Caco-2 (cell line): ENCODE measurements at regions not wholly inside any gene's neighbourhood (a gene's known extent, or its start where the extent isn't known, plus 50 kb on each side); places are given as distances from the start of the nearest gene placed in this dataset.

Experiments
- BruUV-seq: library from RNA; stranded (reverse); fragments of 400-500 nt; replicated peaks from 2 replicates; lab custom pipeline; 2021; lab: Mats Ljungman, UMichigan
- CTCF ChIA-PET: fragments of 300-600 bp; sonication (Branson Sonifier 250); formaldehyde crosslinking; loops from one replicate; lab custom pipeline; 2022; ENCODE audit warnings: antibody characterized with exemption; lab: Charles Lee
- POLR2A ChIA-PET: fragments of 300-600 bp; sonication (Branson Sonifier 250); formaldehyde crosslinking; loops from one replicate; lab custom pipeline; 2022; ENCODE audit warnings: antibody characterized with exemption; lab: Charles Lee
- DNase-seq, 2 experiments: peaks; one replicate each; pipeline versions ENCODE4 v3.0.0 to v3.0.0-alpha.2; 2020 to 2022
- H3K27me3 ChIP-seq: replicated peaks from 2 replicates; pipeline ENCODE4 v1.6.0; 2011; ENCODE audit warnings: low read length; ENCODE audit not compliant: control insufficient read depth, insufficient read depth
- H3K36me3 ChIP-seq: 2 replicates; pipeline ENCODE4 v1.5.1; 2011; ENCODE audit warnings: low read length; ENCODE audit not compliant: control insufficient read depth, insufficient read depth
- H3K4me1 ChIP-seq: fragments of 250-450 bp; sonication (Bioruptor Pico); 2 replicates; pipeline ENCODE4 v1.5.1; 2020; ENCODE audit warnings: mild to moderate bottlenecking
- H3K4me3 ChIP-seq: 2 replicates; pipeline ENCODE4 v1.5.1; 2011; ENCODE audit warnings: low read depth, mild to moderate bottlenecking, control low read depth, low read length
- H3K9me3 ChIP-seq: fragments of 250-450 bp; sonication (Bioruptor Pico); 2 replicates; pipeline ENCODE4 v1.5.1; 2020; ENCODE audit warnings: mild to moderate bottlenecking, moderate library complexity
- H3K27ac Mint-ChIP-seq: one replicate; pipeline ENCODE4 v1.8.0; 2022; ENCODE audit warnings: mixed read lengths; ENCODE audit not compliant: unreplicated experiment
- H3K27me3 Mint-ChIP-seq: one replicate; pipeline ENCODE4 v1.8.0; 2022; ENCODE audit warnings: mixed read lengths; ENCODE audit not compliant: insufficient read depth, unreplicated experiment
- H3K36me3 Mint-ChIP-seq: one replicate; pipeline ENCODE4 v1.8.0; 2022; ENCODE audit warnings: mild to moderate bottlenecking, mixed read lengths; ENCODE audit not compliant: insufficient read depth, unreplicated experiment
- H3K4me1 Mint-ChIP-seq: one replicate; pipeline ENCODE4 v1.8.0; 2022; ENCODE audit warnings: low read depth, mixed read lengths; ENCODE audit not compliant: unreplicated experiment
- H3K4me3 Mint-ChIP-seq: one replicate; pipeline ENCODE4 v1.8.0; 2022; ENCODE audit warnings: mild to moderate bottlenecking, moderate library complexity, mixed read lengths; ENCODE audit not compliant: unreplicated experiment
- H3K9me3 Mint-ChIP-seq: one replicate; pipeline ENCODE4 v1.8.0; 2022; ENCODE audit warnings: mixed read lengths; ENCODE audit not compliant: unreplicated experiment
- CTCF ChIP-seq, 2 experiments: fragments of 200-600 bp in 1 of 2; IDR thresholded peaks; 1 replicate in 1 of 2; 2 replicates in 1 of 2; pipeline versions ENCODE4 v1.5.1 to v1.8.0; 2011 to 2022; ENCODE audit warnings: antibody characterized with exemption in 1 of 2, control low read depth in 1 of 2, inconsistent platforms in 1 of 2, low read depth in 1 of 2, low read length in 1 of 2, mild to moderate bottlenecking in 1 of 2, moderate library complexity in 1 of 2; ENCODE audit not compliant: insufficient read depth in 1 of 2, severe bottlenecking in 1 of 2, unreplicated experiment in 1 of 2
- intact Hi-C: fragments of 100-400 bp; cut with micrococcal nuclease; formaldehyde crosslinking; loops from one replicate; pipeline ENCODE4 v1.10.0; 2022; ENCODE audit not compliant: unreplicated experiment

DNA sequence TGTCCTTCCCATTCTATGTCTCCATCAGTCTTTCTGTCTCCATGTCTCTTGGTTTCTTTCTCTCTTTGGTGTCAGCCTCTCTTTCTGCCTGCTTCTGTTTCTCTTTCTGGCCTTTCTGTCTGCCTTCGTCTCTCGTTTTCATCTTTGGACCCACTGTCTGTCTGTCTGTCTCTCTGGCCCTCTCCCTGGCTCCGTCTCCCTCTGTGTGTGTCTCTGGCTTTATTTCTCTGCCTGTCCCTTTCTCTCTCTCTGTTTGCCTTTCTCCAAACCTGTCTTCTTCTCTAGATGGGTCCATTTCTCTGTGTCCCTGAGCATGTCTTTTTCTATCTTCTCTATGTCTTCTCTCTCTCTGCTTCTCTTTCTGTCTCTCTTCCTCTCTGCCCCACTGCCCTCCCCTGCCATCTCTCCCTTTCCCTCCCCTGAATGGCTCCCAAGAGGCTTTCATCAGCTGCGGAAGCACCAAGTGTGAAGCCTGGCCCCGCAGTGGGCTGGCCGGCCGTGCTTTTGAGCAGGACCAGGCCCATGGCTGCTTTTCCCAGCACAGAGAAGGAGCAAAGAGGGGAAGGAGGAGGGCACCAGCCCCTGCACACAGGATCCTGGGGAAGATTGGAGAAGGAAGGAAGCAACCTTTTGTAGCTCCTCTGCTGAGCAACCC is 57.4 kb downstream of the PJA1 start:
- no peak for DNase-seq
- Mint-ChIP-seq H3K36me3 (no peaks in the 10 kb centered on the region), H3K4me3 (peak overlapping the region; percentile 26), H3K4me1 (peaks cover 29% of the 10 kb centered on the region), H3K27ac (peak overlapping the region; percentile 43), H3K27me3 (no peaks in the 10 kb centered on the region), H3K9me3 (no peaks in the 10 kb centered on the region)
- CTCF ChIA-PET, result interaction anchor here (0.9 to 1.2 kb wide), 2 partner anchors 26 to 280 kb away, joined by 3 read pairs; no protein-coding TSS in a partner anchor
- no peak for TF ChIP-seq CTCF (IDR thresholded peaks at IDR 0.05; ENCODE audit: insufficient read depth in 1 of 2, low read depth in 1 of 2, low read length in 1 of 2, severe bottlenecking in 1 of 2, unreplicated experiment in 1 of 2)
- Histone ChIP-seq H3K9me3 (no peaks in the 10 kb centered on the region), H3K36me3 (no peaks in the 10 kb centered on the region), H3K4me1 (peaks cover 67% of the 10 kb centered on the region), H3K27me3 (no peaks in the 10 kb centered on the region), H3K4me3 (no peak overlapping the region)
- POLR2A ChIA-PET, result interaction anchor here (0.8 kb wide), 1 partner anchor 279 kb away, joined by 5 read pairs; the partner anchor contains the start of gene EFNB1
- intact Hi-C loops, result no loop called here
- TSS peak; percentile 82 for BruUV-seq

GRCh38 chrX:69107231-69107739 is 58.0 kb downstream of the PJA1 start:
- ChIA-PET CTCF (interaction anchor here (0.9 to 1.2 kb wide), 2 partner anchors 26 to 280 kb away, joined by 3 read pairs; no protein-coding TSS in a partner anchor), POLR2A (interaction anchor here (0.6 to 0.8 kb wide), 3 partner anchors 52 to 509 kb away, joined by 3 to 5 read pairs (median 4); partner anchors contain the start of genes EDA and EFNB1)
- Histone ChIP-seq H3K4me1 (peaks cover 70% of the 10 kb centered on the region), H3K9me3 (no peaks in the 10 kb centered on the region), H3K4me3 (no peak overlapping the region), H3K36me3 (no peaks in the 10 kb centered on the region), H3K27me3 (no peaks in the 10 kb centered on the region)
- Mint-ChIP-seq H3K9me3 (no peaks in the 10 kb centered on the region), H3K4me1 (peaks cover 34% of the 10 kb centered on the region), H3K36me3 (no peaks in the 10 kb centered on the region), H3K27me3 (no peaks in the 10 kb centered on the region), H3K27ac (peak overlapping the region; percentile 43), H3K4me3 (peak overlapping the region; percentile 26)
- intact Hi-C loops, result no loop called here
- BruUV-seq, result no TSS peak
- no peak for TF ChIP-seq CTCF (IDR thresholded peaks at IDR 0.05; ENCODE audit: insufficient read depth in 1 of 2, low read depth in 1 of 2, low read length in 1 of 2, severe bottlenecking in 1 of 2, unreplicated experiment in 1 of 2)
- peak; percentile 88 to 95 for DNase-seq

DNA sequence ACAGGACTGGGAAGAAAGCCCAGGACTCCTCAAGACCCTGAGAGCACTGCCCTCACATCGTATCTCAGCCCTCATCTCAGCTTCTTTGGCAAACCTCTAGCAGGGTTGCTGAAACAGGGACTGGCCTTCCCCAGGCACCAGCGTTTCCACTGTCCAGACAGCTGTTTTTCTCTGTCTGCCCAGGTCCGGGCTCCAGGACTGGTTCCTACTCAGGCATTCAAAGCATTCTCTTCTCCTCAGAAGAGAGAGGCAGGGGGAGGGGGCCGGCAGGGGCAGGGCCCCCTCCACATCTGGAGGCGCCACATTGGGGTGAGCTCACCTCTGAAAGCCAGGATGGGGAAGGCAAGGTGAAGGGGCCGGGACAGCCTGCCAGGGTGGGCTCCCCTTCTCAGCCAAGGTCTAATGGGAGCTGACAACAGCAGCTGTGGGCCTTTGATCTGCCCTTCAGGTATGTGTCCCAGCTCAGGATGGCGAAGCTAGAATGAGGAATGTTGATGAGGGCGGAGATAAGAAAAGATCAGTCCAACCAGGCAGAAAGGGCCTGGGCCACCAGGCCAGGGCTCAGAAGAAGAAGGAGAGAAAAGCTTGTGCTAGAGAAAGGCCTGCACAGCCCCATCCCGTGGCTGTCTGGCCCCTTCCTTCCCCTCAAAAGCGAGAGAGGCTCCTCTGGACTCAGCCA is 60.4 kb downstream of the PJA1 start:
- BruUV-seq, result no TSS peak
- Mint-ChIP-seq H3K27ac (peak overlapping the region; percentile 95), H3K9me3 (no peaks in the 10 kb centered on the region), H3K36me3 (no peaks in the 10 kb centered on the region), H3K4me3 (peak overlapping the region; percentile 69), H3K4me1 (peaks cover 38% of the 10 kb centered on the region), H3K27me3 (no peaks in the 10 kb centered on the region)
- ChIA-PET CTCF (interaction anchor here (0.6 to 1.3 kb wide), 5 partner anchors 9 to 277 kb away, joined by 3 to 8 read pairs (median 3); partner anchors contain the start of gene EFNB1), POLR2A (interaction anchor here (1.3 kb wide), 1 partner anchor 9 kb away, joined by 3 read pairs; no protein-coding TSS in a partner anchor)
- Histone ChIP-seq H3K9me3 (no peaks in the 10 kb centered on the region), H3K27me3 (no peaks in the 10 kb centered on the region), H3K4me3 (no peak overlapping the region), H3K4me1 (peaks cover 63% of the 10 kb centered on the region), H3K36me3 (no peaks in the 10 kb centered on the region)
- peak; percentile 74 to 81 for DNase-seq
- intact Hi-C loops, result no loop called here
- no peak for TF ChIP-seq CTCF (IDR thresholded peaks at IDR 0.05; ENCODE audit: insufficient read depth in 1 of 2, low read depth in 1 of 2, low read length in 1 of 2, severe bottlenecking in 1 of 2, unreplicated experiment in 1 of 2)
